Naive thymus-derived CD8-positive, alpha-beta T cell (primary cell): ENCODE measurements at regions not wholly inside any gene's neighbourhood (a gene's known extent, or its start where the extent isn't known, plus 50 kb on each side); places are given as distances from the start of the nearest gene placed in this dataset.
"Not testable (repeated sequence)": the region's sequence is repeated elsewhere in the genome, so short reads cannot be mapped to it uniquely, and the experiment has no call there.

Experiments
- ATAC-seq, 2 donors: fragments of 150-1000 bp; cut with Tn5 transposase in 1 of 2; sonication (Bioruptor Pico), chemical (Tn5 transposase) in 1 of 2; 1 replicate in 1 of 2; 2 replicates in 1 of 2; pipeline ENCODE4 v1.10.0; 2021; ENCODE audit warnings: mild to moderate bottlenecking in 2 of 2, moderate library complexity in 2 of 2
- POLR2A ChIA-PET: fragments of 350-600 bp; sonication (Branson Sonifier 250); formaldehyde crosslinking; loops from one replicate; lab custom pipeline; 2021; ENCODE audit warnings: antibody characterized with exemption; lab: Charles Lee
- DNase-seq, 10 donors: peaks; one replicate each; pipeline versions ENCODE4 v3.0.0 to v3.0.0-alpha.2; 2020 to 2022
- H3K27ac Mint-ChIP-seq, 10 donors: one replicate each; pipeline ENCODE4 v1.8.0; 2020 to 2022; ENCODE audit warnings: mild to moderate bottlenecking in 10 of 10, mixed read lengths in 10 of 10, moderate library complexity in 4 of 10, inconsistent platforms in 1 of 10
- H3K27me3 Mint-ChIP-seq, 5 donors: one replicate each; pipeline ENCODE4 v1.8.0; 2021 to 2022; ENCODE audit warnings: mixed read lengths in 5 of 5
- H3K36me3 Mint-ChIP-seq, 3 donors: one replicate each; pipeline ENCODE4 v1.8.0; 2020 to 2022; ENCODE audit warnings: mixed read lengths in 3 of 3, mild to moderate bottlenecking in 2 of 3, inconsistent platforms in 1 of 3
- H3K4me1 Mint-ChIP-seq, 4 donors: one replicate each; pipeline ENCODE4 v1.8.0; 2021 to 2022; ENCODE audit warnings: mixed read lengths in 4 of 4
- H3K4me3 Mint-ChIP-seq, 10 donors: one replicate each; pipeline ENCODE4 v1.8.0; 2020 to 2022; ENCODE audit warnings: mild to moderate bottlenecking in 10 of 10, mixed read lengths in 10 of 10, moderate library complexity in 6 of 10, inconsistent platforms in 1 of 10
- H3K9me3 Mint-ChIP-seq, 9 donors: one replicate each; pipeline ENCODE4 v1.8.0; 2020 to 2022; ENCODE audit warnings: mixed read lengths in 9 of 9, mild to moderate bottlenecking in 3 of 9, inconsistent platforms in 1 of 9, moderate library complexity in 1 of 9

DNA sequence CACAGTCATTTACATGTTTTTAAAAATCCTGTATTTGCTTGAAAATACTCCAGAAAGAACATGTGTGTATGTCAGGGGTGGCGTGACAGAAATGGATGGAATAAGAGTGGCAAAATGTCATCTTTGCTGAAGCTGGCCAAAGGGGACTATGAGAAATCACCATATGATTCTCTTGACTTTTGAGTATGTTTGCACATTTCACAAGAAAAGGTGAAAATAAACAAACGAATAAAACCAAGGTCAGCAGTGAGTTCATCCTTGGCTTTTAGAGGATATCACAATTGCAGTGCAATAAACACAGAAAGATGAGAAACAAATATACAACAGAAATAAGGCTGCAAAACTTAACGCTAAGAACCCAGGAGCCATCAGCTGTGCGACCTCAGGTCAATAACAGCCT, 171.7 kb downstream of the OR4M2 start:
- H3K27ac Mint-ChIP-seq, DNase-seq, ATAC-seq, POLR2A ChIA-PET, H3K4me3 Mint-ChIP-seq, H3K36me3 Mint-ChIP-seq, H3K9me3 Mint-ChIP-seq: not testable (repeated sequence)
- peaks cover 7 to 35% (median 19%) of the 10 kb centered on the region in 4 donors for H3K4me1 Mint-ChIP-seq
- peaks cover 27 to 79% (median 42%) of the 10 kb centered on the region in 5 donors for H3K27me3 Mint-ChIP-seq

DNA sequence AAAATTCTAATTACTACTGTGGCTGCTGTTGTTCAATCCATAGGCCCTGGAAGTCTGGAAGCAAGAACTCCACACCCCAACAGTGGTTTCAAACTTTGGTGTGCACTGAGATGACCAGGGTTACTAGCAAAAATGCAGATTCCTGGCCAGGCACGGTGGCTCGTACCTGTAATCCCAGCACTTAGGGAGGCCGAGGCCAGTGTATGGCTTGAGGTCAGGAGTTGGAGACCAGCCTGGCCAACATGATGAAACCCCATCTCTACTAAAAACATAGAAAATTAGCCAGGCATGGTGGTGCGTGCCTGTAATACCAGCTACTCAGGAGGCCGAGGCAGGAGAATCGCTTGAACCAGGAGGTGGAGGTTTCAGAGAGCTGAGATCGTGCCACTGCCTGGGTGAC, 172.2 kb downstream of the OR4M2 start:
- H3K4me3 Mint-ChIP-seq, POLR2A ChIA-PET, H3K9me3 Mint-ChIP-seq, H3K27ac Mint-ChIP-seq, DNase-seq, H3K36me3 Mint-ChIP-seq, ATAC-seq: not testable (repeated sequence)
- Mint-ChIP-seq H3K27me3 (peaks cover 27 to 76% (median 42%) of the 10 kb centered on the region in 5 donors), H3K4me1 (peaks cover 7 to 35% (median 19%) of the 10 kb centered on the region in 4 donors)

DNA sequence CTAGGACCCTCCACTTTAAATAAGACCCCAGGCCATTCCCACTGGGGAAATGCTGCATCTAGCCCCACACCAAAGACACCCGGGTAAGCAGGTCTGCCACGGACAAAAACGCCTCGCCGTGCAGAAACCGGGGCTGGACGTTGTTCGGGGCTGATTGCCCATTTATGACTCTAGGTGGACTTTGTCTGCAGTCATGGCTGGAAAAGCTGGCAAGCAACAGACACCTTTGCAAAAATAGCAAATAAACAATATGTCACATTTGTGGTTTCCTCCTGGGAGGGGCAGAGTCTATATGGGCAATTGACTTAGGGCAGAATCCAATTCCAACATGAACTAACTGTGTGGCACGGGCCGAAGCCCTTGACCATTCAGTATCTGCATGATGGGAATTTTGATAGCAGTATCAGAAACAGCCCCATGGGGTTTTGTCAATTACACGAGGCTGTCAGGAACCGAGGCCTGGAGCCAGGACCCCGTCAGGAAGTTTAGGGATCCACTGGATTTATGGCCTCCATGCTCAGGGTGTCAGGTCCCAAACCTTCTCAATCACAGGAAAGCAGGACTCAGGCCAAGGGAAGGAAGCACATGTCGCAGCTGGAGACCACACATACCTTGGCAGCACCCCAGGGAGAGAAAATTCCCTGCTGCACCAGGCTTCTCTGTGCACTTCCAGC, 172.8 kb downstream of the OR4M2 start:
- H3K36me3 Mint-ChIP-seq, POLR2A ChIA-PET, DNase-seq, H3K27ac Mint-ChIP-seq, ATAC-seq, H3K4me3 Mint-ChIP-seq, H3K9me3 Mint-ChIP-seq: not testable (repeated sequence)
- H3K4me1 Mint-ChIP-seq, result peaks cover 7 to 35% (median 19%) of the 10 kb centered on the region in 4 donors
- peaks cover 24 to 69% (median 40%) of the 10 kb centered on the region in 5 donors for H3K27me3 Mint-ChIP-seq

DNA sequence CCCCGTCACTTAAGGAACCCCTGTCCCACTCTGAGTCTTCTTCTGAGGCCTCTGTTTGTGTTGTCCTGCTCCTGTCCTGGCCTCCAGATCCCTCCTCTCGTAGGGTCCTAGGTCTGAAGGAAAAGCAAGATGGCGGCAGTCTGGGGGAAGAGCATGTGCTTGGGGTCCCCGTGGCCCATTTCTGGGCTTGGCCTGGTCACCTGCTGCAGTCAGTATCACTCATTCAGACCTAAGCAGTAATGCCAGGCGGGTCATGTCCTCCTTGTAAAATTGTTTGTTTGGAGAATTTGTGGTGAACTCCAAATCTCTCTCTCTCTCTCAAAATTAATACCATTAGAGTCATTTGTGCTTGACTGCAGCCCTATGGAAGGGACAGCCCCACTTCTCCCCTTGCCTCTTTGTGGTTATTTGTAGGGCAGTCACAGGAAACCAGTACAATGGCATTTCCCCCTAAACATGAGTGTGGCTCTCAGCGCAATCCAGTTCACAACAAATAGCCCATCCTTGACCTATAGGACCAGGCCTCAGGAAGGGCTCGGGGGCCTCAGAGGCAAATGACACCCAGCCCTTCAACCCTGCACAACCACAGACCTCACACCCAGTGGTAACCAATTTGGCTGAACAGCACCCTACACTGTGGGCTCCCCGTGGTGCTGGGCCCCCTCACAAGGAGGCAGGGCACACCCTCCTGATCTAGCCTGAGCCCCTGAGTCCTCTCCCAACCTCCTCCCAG, 173.5 kb downstream of the OR4M2 start:
- POLR2A ChIA-PET, result no interaction called here
- ATAC-seq, result peak in 1 of 2 donors; percentile 32
- no peaks in the 10 kb centered on the region for H3K9me3 Mint-ChIP-seq
- no peak for DNase-seq
- no peaks in the 10 kb centered on the region for H3K36me3 Mint-ChIP-seq
- peaks cover 17 to 62% (median 34%) of the 10 kb centered on the region in 5 donors for H3K27me3 Mint-ChIP-seq
- no peak overlapping the region for H3K27ac Mint-ChIP-seq
- peaks cover 7 to 35% (median 20%) of the 10 kb centered on the region in 4 donors for H3K4me1 Mint-ChIP-seq
- H3K4me3 Mint-ChIP-seq, result peak overlapping the region in 7 of 10 donors; percentile 1 to 58 (median 5)

DNA sequence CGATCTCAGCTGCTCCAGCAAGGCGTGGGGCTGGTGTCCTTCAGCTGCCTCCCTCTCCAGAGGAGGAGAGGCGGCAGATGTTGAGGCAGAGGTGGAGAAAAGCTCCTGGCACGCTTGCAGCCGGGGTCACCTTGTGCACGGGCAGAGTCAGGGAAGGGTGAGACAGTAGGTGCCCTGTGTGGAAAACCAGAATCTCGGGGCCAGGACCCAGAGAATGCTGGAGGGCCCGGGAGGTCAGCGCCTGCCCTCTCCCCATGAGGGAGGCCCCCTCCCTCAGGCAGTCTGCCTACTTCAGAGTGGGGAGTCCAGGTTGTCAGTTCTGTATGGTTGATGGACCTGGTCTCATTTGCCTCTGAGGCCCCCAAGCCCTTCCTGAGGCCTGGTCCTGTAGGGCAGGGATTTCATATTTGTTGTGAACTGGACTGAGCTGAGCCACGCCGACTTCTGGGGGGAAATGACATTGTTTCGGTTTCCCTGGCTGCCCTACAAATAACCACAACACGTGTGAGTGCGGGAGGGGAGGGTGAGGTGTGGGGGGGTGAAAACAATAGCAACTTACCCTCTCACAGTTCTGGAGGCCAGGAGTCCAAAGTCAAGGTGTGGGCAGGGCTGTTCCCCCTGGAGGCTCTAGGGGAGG, 174.2 kb downstream of the OR4M2 start:
- POLR2A ChIA-PET, H3K36me3 Mint-ChIP-seq, ATAC-seq, H3K9me3 Mint-ChIP-seq, DNase-seq: not testable (repeated sequence)
- peaks cover 19 to 67% (median 34%) of the 10 kb centered on the region in 5 donors for H3K27me3 Mint-ChIP-seq
- peak overlapping the region in 5 of 10 donors; percentile 5 to 58 (median 51) for H3K4me3 Mint-ChIP-seq
- peaks cover 7 to 37% (median 25%) of the 10 kb centered on the region in 4 donors for H3K4me1 Mint-ChIP-seq
- H3K27ac Mint-ChIP-seq, result peak overlapping the region in 1 of 10 donors; percentile 0

DNA sequence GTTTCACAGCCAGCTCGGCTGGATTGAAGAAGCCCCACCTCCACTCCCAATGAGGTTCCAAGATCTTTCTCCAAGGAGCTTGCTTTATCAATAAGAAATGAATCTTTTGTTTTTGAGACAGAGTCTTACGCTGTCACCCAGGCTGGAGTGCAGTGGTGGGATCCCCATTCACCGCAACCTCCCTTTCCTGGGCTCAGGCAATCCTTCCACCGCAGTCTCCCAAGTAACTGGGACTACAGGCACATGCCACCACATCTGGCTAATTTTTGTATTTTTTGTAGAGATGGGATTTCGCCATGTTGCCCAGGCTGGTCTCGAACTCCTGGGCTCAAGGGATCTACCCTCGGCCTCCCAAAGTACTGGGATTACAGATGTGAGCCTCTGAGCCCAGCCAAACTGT, 175.3 kb downstream of the OR4M2 start:
- H3K9me3 Mint-ChIP-seq, H3K4me3 Mint-ChIP-seq, H3K36me3 Mint-ChIP-seq, DNase-seq, POLR2A ChIA-PET, ATAC-seq, H3K27ac Mint-ChIP-seq: not testable (repeated sequence)
- H3K4me1 Mint-ChIP-seq, result peaks cover 13 to 44% (median 35%) of the 10 kb centered on the region in 4 donors
- H3K27me3 Mint-ChIP-seq, result peaks cover 23 to 71% (median 34%) of the 10 kb centered on the region in 5 donors

DNA sequence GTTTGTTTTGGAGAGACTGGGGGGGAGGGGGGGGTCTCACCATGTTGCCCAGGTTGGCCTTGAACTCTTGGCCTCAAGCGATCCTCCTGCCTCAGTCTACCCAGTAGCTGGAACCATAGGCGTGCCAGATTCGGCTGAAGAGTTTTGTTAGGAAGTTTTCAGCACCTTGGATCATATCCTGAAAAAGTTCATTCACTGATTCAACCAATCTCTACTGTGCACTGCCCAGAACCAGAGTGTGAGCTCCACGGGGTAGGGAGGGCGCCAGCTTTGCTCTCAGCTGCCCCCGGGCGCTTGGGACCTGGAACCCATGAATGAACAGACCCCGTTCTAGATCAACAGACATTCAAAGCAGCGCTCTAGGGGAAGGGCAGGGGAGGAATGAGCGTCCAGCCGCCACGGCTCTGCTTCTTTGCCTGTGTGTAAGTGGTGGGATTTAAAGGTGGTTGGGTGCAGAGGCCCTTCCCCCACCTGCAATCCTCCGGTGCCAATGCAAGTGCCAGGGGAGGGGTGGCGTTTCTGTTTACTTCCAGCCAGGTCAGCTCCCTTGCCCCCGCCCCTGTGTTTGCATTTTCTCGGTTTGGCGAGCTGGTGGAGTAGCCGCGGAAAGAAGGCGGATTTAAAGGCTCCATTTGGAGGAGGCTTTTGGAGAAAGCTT, 176.2 kb downstream of the OR4M2 start:
- POLR2A ChIA-PET, DNase-seq, ATAC-seq, H3K9me3 Mint-ChIP-seq, H3K36me3 Mint-ChIP-seq: not testable (repeated sequence)
- Mint-ChIP-seq H3K4me3 (peak overlapping the region in 1 of 10 donors; percentile 34), H3K4me1 (peaks cover 11 to 52% (median 43%) of the 10 kb centered on the region in 4 donors), H3K27me3 (peaks cover 26 to 71% (median 32%) of the 10 kb centered on the region in 5 donors), H3K27ac (peak overlapping the region in 1 of 10 donors; percentile 62)

DNA sequence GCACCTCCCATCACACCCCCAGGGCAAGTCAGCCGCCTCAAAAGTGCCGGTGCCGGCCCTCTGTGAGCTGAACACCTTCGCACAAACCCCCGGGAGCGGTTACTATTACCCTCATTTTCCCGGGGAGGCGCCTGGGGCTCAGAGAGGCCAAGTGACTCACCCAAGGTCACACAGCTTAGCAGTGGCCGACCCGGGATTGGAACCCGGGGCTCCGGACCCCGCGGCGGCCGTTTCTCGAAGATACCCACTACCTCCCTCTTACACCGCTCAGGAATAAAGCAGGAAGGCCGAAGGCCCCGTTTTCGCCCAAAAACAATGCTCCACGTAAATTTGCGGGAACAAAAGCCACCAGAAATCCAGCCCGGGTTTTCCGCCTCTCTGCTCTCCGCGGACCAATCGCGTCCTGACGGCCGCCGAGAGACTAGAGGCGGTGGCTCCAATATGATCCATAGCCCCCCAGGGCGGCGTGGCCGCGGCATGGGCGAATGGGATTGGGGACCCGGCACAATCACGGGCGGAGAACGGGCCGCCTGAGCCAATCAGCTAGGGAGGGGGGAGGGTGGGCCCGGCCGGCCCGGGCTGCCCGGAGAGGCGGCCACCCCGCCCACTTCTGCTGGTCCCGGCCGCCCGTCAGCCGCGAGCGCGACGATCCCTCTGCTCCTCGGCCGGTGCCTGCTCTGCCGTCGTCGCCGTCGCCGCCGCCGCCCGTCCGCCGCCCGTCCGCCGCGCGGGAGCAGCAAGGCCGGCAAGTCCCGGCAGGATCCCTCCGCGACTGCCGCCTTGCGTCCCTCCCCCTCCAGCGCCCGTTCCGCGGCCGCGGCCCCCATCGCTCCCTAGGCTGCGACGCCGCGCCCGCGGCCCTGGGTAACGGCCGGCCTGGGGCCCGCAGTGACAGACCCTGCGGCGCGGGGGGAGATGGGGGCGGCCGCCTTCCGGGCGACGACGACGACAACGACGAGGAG, 177.0 kb downstream of the OR4M2 start:
- DNase-seq (no peak), ATAC-seq (no peak)
- Mint-ChIP-seq H3K27me3 (peaks cover 22 to 65% (median 30%) of the 10 kb centered on the region in 5 donors), H3K36me3 (no peaks in the 10 kb centered on the region), H3K4me1 (peaks cover 11 to 51% (median 43%) of the 10 kb centered on the region in 4 donors), H3K4me3 (no peak overlapping the region), H3K9me3 (no peaks in the 10 kb centered on the region), H3K27ac (no peak overlapping the region)
- POLR2A ChIA-PET, result no interaction called here

DNA sequence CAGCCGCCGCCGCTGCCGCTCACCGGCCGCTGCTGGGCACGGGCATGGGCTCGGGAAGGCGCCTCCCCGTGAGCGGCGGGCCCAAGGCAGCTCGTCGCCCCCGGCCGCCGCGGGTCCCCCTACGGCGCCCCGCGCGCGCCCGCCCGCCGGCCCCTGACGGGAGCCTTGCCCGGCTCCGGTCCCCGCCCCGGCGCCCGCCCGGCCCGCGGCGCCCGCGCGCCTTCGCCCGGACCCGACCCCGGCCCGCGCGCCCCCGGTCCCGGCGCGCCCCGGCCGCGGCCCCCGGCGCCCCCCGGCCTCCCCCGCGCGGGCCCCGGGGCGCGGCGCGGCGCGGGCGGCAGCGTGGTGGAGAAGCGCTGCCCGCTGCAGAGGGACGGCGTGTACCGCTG, 177.7 kb downstream of the OR4M2 start:
- Mint-ChIP-seq H3K4me1 (peaks cover 11 to 49% (median 43%) of the 10 kb centered on the region in 4 donors), H3K27me3 (peaks cover 22 to 63% (median 30%) of the 10 kb centered on the region in 5 donors), H3K36me3 (no peaks in the 10 kb centered on the region), H3K4me3 (no peak overlapping the region), H3K27ac (no peak overlapping the region), H3K9me3 (no peaks in the 10 kb centered on the region)
- POLR2A ChIA-PET, result no interaction called here
- DNase-seq (no peak), ATAC-seq (no peak)

DNA sequence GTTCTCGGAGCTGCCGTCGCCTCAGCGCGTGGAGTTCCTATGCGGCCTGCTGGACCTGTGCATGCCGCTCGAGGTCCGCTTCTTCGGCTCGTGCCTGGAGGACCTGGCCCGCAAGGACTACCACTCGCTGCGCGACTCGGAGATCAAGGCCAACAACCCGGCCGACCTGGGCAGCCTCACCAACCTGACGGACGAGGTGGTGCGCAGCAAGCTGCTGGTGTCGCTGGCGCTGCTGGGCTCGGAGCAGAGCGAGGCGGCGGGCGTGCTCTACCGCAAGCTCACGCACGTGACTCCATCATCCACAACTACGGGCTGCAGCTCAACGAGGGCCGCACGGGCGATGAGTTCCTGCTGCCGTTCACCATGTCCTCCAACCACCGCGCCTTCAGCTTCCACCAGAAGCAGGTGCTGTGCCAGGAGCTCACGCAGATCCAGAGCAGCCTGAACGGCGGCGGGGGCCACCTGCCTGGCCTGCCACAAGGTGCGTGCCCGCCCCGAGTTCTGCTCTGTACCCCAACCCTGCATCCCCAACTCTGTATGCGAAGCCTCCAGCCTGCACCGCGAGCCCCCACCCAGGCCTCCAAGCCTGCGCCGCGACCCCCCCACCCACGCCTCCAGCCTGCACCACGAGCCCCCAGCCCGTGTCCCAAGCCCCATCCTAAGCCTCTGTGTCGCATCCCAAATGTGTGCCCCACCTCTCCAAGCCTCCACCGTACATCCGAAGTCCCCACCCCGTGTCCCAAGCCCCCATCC, 178.2 kb downstream of the OR4M2 start:
- no peak overlapping the region for H3K27ac Mint-ChIP-seq
- POLR2A ChIA-PET, result no interaction called here
- H3K27me3 Mint-ChIP-seq, result peaks cover 22 to 58% (median 30%) of the 10 kb centered on the region in 5 donors
- no peaks in the 10 kb centered on the region for H3K36me3 Mint-ChIP-seq
- H3K4me1 Mint-ChIP-seq, result peaks cover 11 to 46% (median 41%) of the 10 kb centered on the region in 4 donors
- H3K4me3 Mint-ChIP-seq, result peak overlapping the region in 1 of 10 donors; percentile 31
- ATAC-seq, result no peak
- no peak for DNase-seq
- no peaks in the 10 kb centered on the region for H3K9me3 Mint-ChIP-seq

DNA sequence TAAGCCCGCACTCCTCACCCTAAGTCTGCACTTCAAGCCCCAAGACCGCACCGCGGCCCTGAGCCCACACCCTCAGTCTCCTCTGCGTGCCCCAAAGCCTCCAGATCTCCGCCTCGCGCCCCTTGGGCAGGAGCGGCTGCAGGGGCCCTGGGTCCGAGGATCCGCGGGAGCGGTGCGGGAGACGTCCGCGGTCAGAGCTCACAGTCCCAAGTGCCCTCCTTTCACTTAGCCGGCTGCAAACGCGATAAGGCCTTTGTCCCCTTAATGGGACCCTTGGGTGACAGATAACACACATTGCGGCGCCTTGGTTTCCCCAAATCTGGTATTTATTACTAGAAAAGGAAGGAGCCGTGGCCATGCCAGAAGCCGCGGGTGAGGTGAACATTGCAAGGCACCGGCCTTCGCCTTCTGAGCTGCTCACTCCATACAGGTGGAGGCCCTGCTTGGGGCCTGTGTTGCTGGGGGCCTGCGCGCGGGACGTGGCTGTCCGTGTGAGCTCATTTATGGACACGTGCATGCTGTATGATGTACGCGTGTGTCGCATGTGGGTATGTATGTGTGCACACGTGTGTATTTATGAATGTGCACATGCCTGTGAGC, 178.9 kb downstream of the OR4M2 start:
- H3K27me3 Mint-ChIP-seq, result peaks cover 15 to 51% (median 23%) of the 10 kb centered on the region in 5 donors
- peak overlapping the region in 7 of 10 donors; percentile 52 to 79 (median 65) for H3K4me3 Mint-ChIP-seq
- not testable (repeated sequence) for H3K9me3 Mint-ChIP-seq, H3K36me3 Mint-ChIP-seq, ATAC-seq, DNase-seq
- peak overlapping the region in 1 of 10 donors; percentile 70 for H3K27ac Mint-ChIP-seq
- peaks cover 10 to 39% (median 34%) of the 10 kb centered on the region in 4 donors for H3K4me1 Mint-ChIP-seq
- POLR2A ChIA-PET, result interaction anchor here (1.4 kb wide), 1 partner anchor 38 kb away, joined by 3 read pairs; no protein-coding TSS in a partner anchor
